ENCODE measurements at regions not wholly inside any gene's neighbourhood (a gene's known extent, or its start where the extent isn't known, plus 50 kb on each side); places are given as distances from the start of the nearest gene placed in this dataset.

DNA sequence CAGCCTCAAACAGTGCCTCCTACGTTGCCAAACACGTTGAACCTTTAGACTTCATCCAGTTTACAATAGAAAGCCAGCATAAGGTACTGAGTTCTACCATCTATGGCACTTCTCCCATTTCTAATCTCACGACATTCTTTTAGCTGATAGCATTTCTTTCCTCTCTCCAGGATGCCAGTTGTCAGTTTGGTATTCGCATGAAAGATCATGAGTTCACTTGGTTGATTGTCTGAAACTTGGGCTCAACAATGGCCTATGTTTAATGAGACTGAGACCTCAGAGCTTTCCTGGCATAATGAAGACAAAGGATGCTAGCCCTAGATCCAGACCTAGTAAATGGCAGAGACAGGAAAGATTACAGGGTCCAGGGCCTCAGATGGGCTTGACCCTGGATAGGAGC lies 69.2 kb upstream of the SPRY1 start:
- ATAC-seq (no peak), DNase-seq (no peak)
- 91% methylated on average over 4 of the region's 4 CpGs for WGBS (ENCODE audit: insufficient coverage)
- Histone ChIP-seq H3K9me3 (ENCODE audit: control insufficient read depth, insufficient read depth, low read length) (no peaks in the 10 kb centered on the region), H3K4me1 (ENCODE audit: control insufficient read depth, insufficient read depth, low read length) (peaks cover 2% of the 10 kb centered on the region), H3K27me3 (ENCODE audit: control insufficient read depth, insufficient read depth, low read length) (no peaks in the 10 kb centered on the region), H3K36me3 (ENCODE audit: control insufficient read depth, insufficient read depth, low read length) (no peaks in the 10 kb centered on the region), H3K4me3 (ENCODE audit: low read length) (no peak overlapping the region), H3K27ac (ENCODE audit: low read length) (no peak overlapping the region)
- Mint-ChIP-seq H3K4me1 (peaks cover 8 to 11% of the 10 kb centered on the region in 2 donors), H3K27me3 (ENCODE audit: low read depth in 2 of 2) (no peaks in the 10 kb centered on the region), H3K4me3 (no peak overlapping the region), H3K9me3 (peaks cover 4% of the 10 kb centered on the region in 2 donors), H3K27ac (no peak overlapping the region), H3K36me3 (peaks cover 4% of the 10 kb centered on the region)
- intact Hi-C loops (cut with micrococcal nuclease), result no loop called here
- TF ChIP-seq, protein P1, sequence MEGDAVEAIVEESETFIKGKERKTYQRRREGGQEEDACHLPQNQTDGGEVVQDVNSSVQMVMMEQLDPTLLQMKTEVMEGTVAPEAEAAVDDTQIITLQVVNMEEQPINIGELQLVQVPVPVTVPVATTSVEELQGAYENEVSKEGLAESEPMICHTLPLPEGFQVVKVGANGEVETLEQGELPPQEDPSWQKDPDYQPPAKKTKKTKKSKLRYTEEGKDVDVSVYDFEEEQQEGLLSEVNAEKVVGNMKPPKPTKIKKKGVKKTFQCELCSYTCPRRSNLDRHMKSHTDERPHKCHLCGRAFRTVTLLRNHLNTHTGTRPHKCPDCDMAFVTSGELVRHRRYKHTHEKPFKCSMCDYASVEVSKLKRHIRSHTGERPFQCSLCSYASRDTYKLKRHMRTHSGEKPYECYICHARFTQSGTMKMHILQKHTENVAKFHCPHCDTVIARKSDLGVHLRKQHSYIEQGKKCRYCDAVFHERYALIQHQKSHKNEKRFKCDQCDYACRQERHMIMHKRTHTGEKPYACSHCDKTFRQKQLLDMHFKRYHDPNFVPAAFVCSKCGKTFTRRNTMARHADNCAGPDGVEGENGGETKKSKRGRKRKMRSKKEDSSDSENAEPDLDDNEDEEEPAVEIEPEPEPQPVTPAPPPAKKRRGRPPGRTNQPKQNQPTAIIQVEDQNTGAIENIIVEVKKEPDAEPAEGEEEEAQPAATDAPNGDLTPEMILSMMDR (IDR thresholded peaks at IDR 0.05), result no peak

DNA sequence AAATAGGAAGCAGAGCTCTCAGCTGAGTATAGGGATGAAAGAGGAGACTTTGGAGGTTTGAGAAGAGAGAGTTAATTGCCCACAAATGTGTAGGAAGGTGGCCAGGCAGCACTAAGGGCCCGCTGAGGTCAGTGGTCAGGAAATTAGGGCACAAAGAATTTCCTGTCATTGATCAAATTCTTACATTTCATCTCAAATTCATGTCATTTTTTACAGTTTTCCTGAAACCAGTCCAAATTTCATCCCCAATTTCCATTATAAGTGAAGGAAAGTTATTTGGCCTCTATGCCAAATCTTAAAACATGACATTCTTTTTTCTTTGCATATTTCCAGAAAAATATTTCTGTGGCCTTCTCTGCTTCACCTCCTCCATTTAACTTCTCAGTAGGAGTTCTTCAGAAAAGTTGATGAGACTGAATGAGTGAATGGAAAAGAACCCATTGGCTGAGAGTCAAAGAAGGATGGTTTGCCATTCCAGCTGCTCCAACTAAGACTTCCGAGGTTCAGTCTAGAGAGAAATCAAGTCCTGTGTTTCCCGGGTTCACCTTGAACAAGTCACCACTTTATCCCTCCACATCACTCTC lies 68.7 kb upstream of the SPRY1 start:
- WGBS (ENCODE audit: insufficient coverage), result 67% methylated on average over 3 of the region's 3 CpGs
- intact Hi-C loops (cut with micrococcal nuclease), result no loop called here
- Histone ChIP-seq H3K36me3 (ENCODE audit: control insufficient read depth, insufficient read depth, low read length) (no peaks in the 10 kb centered on the region), H3K9me3 (ENCODE audit: control insufficient read depth, insufficient read depth, low read length) (no peaks in the 10 kb centered on the region), H3K27ac (ENCODE audit: low read length) (no peak overlapping the region), H3K4me1 (ENCODE audit: control insufficient read depth, insufficient read depth, low read length) (peaks cover 2% of the 10 kb centered on the region), H3K27me3 (ENCODE audit: control insufficient read depth, insufficient read depth, low read length) (no peaks in the 10 kb centered on the region), H3K4me3 (ENCODE audit: low read length) (no peak overlapping the region)
- Mint-ChIP-seq H3K27me3 (ENCODE audit: low read depth in 2 of 2) (no peaks in the 10 kb centered on the region), H3K4me3 (no peak overlapping the region), H3K4me1 (peaks cover 8 to 11% of the 10 kb centered on the region in 2 donors), H3K36me3 (no peaks in the 10 kb centered on the region), H3K9me3 (peaks cover 2 to 3% of the 10 kb centered on the region in 2 donors), H3K27ac (no peak overlapping the region)
- TF ChIP-seq, protein P1 (IDR thresholded peaks at IDR 0.05), result no peak
- DNase-seq (no peak), ATAC-seq (no peak)

DNA sequence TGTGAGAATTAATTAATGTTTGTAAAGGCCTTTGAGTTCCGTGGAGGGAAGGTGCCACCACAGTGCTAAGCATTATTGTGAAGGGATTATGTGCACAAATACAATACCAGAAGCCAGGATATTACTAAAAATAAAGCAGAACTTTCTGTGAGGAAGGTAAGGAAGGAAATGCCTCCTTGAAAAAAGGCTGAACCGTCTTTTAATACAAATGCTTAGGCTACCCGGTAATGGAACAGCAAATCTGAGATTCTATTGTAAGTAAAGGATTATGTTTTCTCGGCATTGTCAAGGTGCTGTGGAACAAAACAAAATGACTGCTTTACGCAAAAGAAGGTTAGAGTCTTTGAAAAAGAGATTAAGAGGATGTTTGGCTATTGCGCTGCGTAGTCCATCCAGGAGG lies 57.9 kb upstream of the SPRY1 start:
- Mint-ChIP-seq H3K9me3 (peaks cover 0 to 2% of the 10 kb centered on the region in 2 donors), H3K4me3 (no peak overlapping the region)

More for the DNA sequence above, 57.9 kb upstream of the SPRY1 start:
- intact Hi-C loops (cut with micrococcal nuclease), result no loop called here
- Histone ChIP-seq H3K4me1 (ENCODE audit: control insufficient read depth, insufficient read depth, low read length) (no peaks in the 10 kb centered on the region), H3K9me3 (ENCODE audit: control insufficient read depth, insufficient read depth, low read length) (no peaks in the 10 kb centered on the region), H3K4me3 (ENCODE audit: low read length) (no peak overlapping the region), H3K36me3 (ENCODE audit: control insufficient read depth, insufficient read depth, low read length) (no peaks in the 10 kb centered on the region), H3K27ac (ENCODE audit: low read length) (no peak overlapping the region), H3K27me3 (ENCODE audit: control insufficient read depth, insufficient read depth, low read length) (no peaks in the 10 kb centered on the region)
- WGBS (ENCODE audit: insufficient coverage), result 69% methylated on average over 7 of the region's 7 CpGs
- peaks cover 12% of the 10 kb centered on the region for H3K36me3 Mint-ChIP-seq
- H3K27ac Mint-ChIP-seq, result no peak overlapping the region
- peaks cover 3 to 7% of the 10 kb centered on the region in 2 donors for H3K27me3 Mint-ChIP-seq (ENCODE audit: low read depth in 2 of 2)
- ATAC-seq, result no peak
- H3K4me1 Mint-ChIP-seq, result no peaks in the 10 kb centered on the region
- DNase-seq, result no peak
- TF ChIP-seq, protein P1 (IDR thresholded peaks at IDR 0.05), result no peak

All from natural killer cell (primary cell).